Adrenal gland (tissue), 9 donors: ENCODE measurements at regions not wholly inside any gene's neighbourhood (a gene's known extent, or its start where the extent isn't known, plus 50 kb on each side); places are given as distances from the start of the nearest gene placed in this dataset.

Experiments
- DNase-seq, 7 donors: peaks; one replicate each; pipeline ENCODE4 v3.0.0-alpha.2; 2019 to 2020
- H3K27ac ChIP-seq, 5 donors: fragments of 200-600 bp; sonication (generic) in 4 of 5; 1 replicate in 3 of 5; 2 replicates in 2 of 5; pipeline versions ENCODE4 v1.5.1 to v1.8.0; 2016 to 2020; ENCODE audit warnings: mild to moderate bottlenecking in 1 of 5
- H3K27me3 ChIP-seq: fragments of 200-600 bp; 2 replicates; pipeline ENCODE4 v1.8.0; 2021
- H3K36me3 ChIP-seq, 2 donors: fragments of 200-600 bp; replicated peaks in 1 of 2; 1 replicate in 1 of 2; 2 replicates in 1 of 2; pipeline versions ENCODE4 v1.5.1 to v1.8.0; 2018 to 2022
- H3K4me1 ChIP-seq, 2 donors: fragments of 200-600 bp; replicated peaks in 1 of 2; 1 replicate in 1 of 2; 2 replicates in 1 of 2; pipeline versions ENCODE4 v1.5.1 to v1.8.0; 2018 to 2021
- H3K4me3 ChIP-seq, 4 donors: fragments of 200-600 bp; sonication (generic) in 3 of 4; one replicate each; pipeline ENCODE4 v1.5.1; 2016 to 2018
- H3K9me3 ChIP-seq, 3 donors: fragments of 200-600 bp; sonication (generic) in 1 of 3; replicated peaks in 1 of 3; 1 replicate in 2 of 3; 2 replicates in 1 of 3; pipeline versions ENCODE4 v1.5.1 to v1.8.0; 2016 to 2021
- POLR2A ChIP-seq, 2 donors: fragments of 450-650 bp; IDR thresholded peaks; one replicate each; pipeline ENCODE4 v1.6.1; 2017; ENCODE audit warnings: antibody characterized with exemption in 2 of 2, mild to moderate bottlenecking in 2 of 2, moderate library complexity in 1 of 2
- WGBS, 4 donors: extraction: QIAGEN DNeasy Blood & Tissue Kit in 2 of 4; methylation state at CpG; one replicate each; pipeline versions ENCODE4 v1.1.5 to v1.1.7; 2013 to 2017; 5-methylcytosine and 5-hydroxymethylcytosine counted together
- intact Hi-C, 2 donors: fragments of 100-400 bp; cut with DNase I; formaldehyde crosslinking; loops; one replicate each; pipeline versions ENCODE4 v1.14.1 to v1.15.0; 2022 to 2023
- TF ChIP-seq, protein P1 (sequence below), 6 experiments: fragments of 450-650 bp in 4 of 6; fragments of 200-600 bp in 2 of 6; sonication (generic) in 1 of 6; IDR thresholded peaks; 1 replicate in 5 of 6; 2 replicates in 1 of 6; pipeline versions ENCODE4 v1.5.1 to v1.8.0; 2016 to 2021; ENCODE audit warnings: antibody characterized with exemption in 6 of 6, mild to moderate bottlenecking in 2 of 6, moderate library complexity in 1 of 6
- donor health status: healthy with polysubstance abuse.
- donor health status: Bipolar disorder and iron deficiency.
- donor health status: DM: yes; HTN: yes; CAD: no.
- donor health status: DM: no; HTN: no; CAD: no.
- donor health status: DM: no; HTN: no; CAD: no.

GRCh38 chr16:62974424-62974823, 938.2 kb upstream of the CDH8 start:
- Histone ChIP-seq H3K4me3 (no peak overlapping the region), H3K36me3 (no peaks in the 10 kb centered on the region), H3K9me3 (no peaks in the 10 kb centered on the region), H3K27me3 (no peaks in the 10 kb centered on the region), H3K4me1 (no peaks in the 10 kb centered on the region), H3K27ac (no peak overlapping the region)
- intact Hi-C loops: no loop called here
- 87 to 100% (median 97%) methylated on average over 1 of the region's 1 CpG for WGBS, 4 donors
- DNase-seq: no peak
- TF ChIP-seq, protein P1, sequence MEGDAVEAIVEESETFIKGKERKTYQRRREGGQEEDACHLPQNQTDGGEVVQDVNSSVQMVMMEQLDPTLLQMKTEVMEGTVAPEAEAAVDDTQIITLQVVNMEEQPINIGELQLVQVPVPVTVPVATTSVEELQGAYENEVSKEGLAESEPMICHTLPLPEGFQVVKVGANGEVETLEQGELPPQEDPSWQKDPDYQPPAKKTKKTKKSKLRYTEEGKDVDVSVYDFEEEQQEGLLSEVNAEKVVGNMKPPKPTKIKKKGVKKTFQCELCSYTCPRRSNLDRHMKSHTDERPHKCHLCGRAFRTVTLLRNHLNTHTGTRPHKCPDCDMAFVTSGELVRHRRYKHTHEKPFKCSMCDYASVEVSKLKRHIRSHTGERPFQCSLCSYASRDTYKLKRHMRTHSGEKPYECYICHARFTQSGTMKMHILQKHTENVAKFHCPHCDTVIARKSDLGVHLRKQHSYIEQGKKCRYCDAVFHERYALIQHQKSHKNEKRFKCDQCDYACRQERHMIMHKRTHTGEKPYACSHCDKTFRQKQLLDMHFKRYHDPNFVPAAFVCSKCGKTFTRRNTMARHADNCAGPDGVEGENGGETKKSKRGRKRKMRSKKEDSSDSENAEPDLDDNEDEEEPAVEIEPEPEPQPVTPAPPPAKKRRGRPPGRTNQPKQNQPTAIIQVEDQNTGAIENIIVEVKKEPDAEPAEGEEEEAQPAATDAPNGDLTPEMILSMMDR (IDR thresholded peaks at IDR 0.05): no peak
- TF ChIP-seq POLR2A (IDR thresholded peaks at IDR 0.05): no peak

DNA sequence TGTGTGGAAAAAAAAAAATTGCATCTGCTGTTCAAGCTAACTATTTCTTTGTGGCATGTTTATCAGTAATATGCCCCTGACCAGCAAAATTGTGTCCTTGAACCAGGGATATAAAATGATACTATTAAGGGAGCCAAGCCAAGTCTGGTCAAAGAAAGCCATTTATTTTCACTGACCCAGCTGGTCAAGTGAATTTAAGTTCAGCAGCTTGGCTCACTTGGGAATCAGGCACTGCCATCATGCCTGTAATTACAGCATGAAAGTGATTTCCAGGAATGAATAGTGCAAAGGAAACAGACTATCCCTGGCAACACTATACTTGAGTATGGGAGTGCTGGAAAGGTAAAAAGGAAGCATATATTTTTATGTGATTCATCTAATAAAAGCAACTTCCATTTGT, 934.6 kb upstream of the CDH8 start:
- intact Hi-C loops: no loop called here
- no peak for TF ChIP-seq POLR2A (IDR thresholded peaks at IDR 0.05)
- TF ChIP-seq, protein P1 (IDR thresholded peaks at IDR 0.05): no peak
- H3K9me3 ChIP-seq: no peaks in the 10 kb centered on the region

DNA sequence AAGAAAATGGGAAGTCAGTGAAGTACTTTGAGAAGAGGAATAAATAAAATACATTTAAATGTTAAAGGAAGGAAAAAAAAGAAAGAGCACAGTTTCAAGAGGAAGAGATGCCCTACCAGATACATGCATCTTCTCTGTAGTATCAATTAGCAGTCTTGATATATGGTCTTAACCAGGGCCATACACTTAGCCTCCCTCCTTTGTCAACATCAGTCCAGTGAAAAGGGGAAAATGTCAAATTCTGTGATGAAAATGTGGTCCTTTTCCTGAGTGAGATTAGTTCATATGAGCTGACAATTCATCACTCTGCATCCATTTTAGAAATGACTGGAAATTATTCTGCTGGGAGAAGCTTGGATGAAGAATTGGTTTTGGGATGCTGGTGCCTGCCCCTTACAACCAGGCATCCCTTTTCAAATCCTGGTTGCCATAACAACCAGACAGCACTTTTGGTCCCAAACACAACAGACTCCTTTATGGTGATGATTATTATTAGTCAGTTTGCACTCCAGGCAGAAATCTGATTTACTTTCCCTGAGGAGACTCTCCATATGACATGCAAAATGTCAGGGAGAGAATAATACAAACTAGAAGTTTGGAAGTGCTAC, 933.6 kb upstream of the CDH8 start:
- DNase-seq: no peak
- Histone ChIP-seq H3K4me1 (no peaks in the 10 kb centered on the region), H3K9me3 (no peaks in the 10 kb centered on the region), H3K27me3 (no peaks in the 10 kb centered on the region), H3K36me3 (no peaks in the 10 kb centered on the region), H3K4me3 (no peak overlapping the region), H3K27ac (no peak overlapping the region)
- intact Hi-C loops: no loop called here
- no peak for TF ChIP-seq POLR2A (IDR thresholded peaks at IDR 0.05)
- TF ChIP-seq, protein P1 (IDR thresholded peaks at IDR 0.05): no peak

More for the DNA sequence above, 934.6 kb upstream of the CDH8 start:
- no peak overlapping the region for H3K27ac ChIP-seq
- no peaks in the 10 kb centered on the region for H3K36me3 ChIP-seq
- no peaks in the 10 kb centered on the region for H3K27me3 ChIP-seq
- H3K4me1 ChIP-seq: no peaks in the 10 kb centered on the region
- peak in 2 of 7 donors; percentile 13 to 15 for DNase-seq
- no peak overlapping the region for H3K4me3 ChIP-seq

DNA sequence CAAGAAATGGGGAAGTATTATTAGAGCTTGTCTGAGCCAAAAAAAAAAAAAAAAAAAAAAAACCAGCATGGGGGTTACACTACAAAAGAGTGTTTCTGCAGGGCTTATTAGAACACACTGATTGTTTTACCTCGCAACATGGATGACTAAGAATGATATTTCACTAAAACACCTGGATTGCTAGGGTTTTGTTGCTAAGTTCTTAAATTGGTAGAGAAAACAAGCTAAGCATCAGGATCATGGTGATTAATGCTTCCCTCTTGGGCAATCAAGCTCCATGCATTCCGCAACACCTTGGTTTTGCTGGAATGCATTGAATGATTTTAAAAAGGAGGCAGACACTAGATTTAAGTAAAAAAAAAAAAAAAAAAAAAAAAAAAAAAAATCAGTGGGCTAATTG, 931.4 kb upstream of the CDH8 start:
- no peak for DNase-seq
- Histone ChIP-seq H3K4me3 (no peak overlapping the region), H3K27ac (no peak overlapping the region), H3K36me3 (no peaks in the 10 kb centered on the region), H3K9me3 (no peaks in the 10 kb centered on the region), H3K27me3 (no peaks in the 10 kb centered on the region), H3K4me1 (no peaks in the 10 kb centered on the region)
- 88 to 95% (median 93%) methylated on average over 2 of the region's 2 CpGs for WGBS, 4 donors
- intact Hi-C loops: no loop called here
- TF ChIP-seq, protein P1 (IDR thresholded peaks at IDR 0.05): no peak
- TF ChIP-seq POLR2A (IDR thresholded peaks at IDR 0.05): no peak
